ENCODE measurements at regions not wholly inside any gene's neighbourhood (a gene's known extent, or its start where the extent isn't known, plus 50 kb on each side); places are given as distances from the start of the nearest gene placed in this dataset.

DNA sequence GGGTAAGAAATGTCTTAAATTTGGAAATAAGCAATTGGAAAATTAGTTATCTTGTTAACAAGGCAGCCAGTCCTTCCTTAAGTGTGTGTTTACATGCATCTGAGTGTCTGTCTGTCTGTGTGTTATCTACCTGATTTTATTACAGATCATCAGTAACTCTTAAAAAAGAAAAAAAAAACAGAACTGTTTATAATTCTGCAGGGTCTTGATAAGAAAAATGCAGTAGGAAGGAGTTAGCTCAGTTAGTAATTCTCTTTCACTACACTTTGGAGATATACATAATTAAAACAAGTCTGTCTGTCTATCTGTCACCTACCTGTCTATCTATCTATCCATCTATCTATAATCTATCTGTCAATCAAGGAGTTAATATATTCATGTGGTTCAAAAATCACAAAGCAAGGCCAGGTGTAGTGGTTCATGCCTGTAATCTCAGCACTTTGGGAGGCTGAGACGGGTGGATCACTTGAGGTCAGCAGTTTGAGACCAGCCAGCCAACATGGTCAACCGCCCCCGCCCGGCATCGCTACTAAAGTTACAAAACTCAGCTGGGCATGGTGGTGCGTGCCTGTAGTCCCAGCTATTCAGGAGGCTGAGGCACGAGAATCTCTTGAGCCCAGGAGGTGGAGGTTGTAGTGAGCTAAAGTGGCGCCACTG, 135.5 kb upstream of the SGO1 start:
- TF ChIP-seq, protein P1, sequence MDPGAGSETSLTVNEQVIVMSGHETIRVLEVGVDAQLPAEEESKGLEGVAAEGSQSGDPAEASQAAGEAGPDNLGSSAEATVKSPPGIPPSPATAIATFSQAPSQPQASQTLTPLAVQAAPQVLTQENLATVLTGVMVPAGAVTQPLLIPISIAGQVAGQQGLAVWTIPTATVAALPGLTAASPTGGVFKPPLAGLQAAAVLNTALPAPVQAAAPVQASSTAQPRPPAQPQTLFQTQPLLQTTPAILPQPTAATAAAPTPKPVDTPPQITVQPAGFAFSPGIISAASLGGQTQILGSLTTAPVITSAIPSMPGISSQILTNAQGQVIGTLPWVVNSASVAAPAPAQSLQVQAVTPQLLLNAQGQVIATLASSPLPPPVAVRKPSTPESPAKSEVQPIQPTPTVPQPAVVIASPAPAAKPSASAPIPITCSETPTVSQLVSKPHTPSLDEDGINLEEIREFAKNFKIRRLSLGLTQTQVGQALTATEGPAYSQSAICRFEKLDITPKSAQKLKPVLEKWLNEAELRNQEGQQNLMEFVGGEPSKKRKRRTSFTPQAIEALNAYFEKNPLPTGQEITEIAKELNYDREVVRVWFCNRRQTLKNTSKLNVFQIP (CRISPR knock-in tag; IDR thresholded peaks at IDR 0.05; ENCODE audit: borderline replicate concordance, low read depth) = no peak
- TF ChIP-seq TOX (CRISPR knock-in tag; IDR thresholded peaks at IDR 0.05; ENCODE audit: borderline replicate concordance) = no peak
- no peak for TF ChIP-seq ZNF565 (CRISPR knock-in tag; conservative IDR thresholded peaks at IDR 0.05; ENCODE audit: low read depth)
- no peak for TF ChIP-seq RARB (CRISPR knock-in tag; IDR thresholded peaks at IDR 0.05)
- no peak for TF ChIP-seq ZFP30 (CRISPR knock-in tag; IDR thresholded peaks at IDR 0.05)
- TF ChIP-seq ZFP3 (CRISPR knock-in tag; IDR thresholded peaks at IDR 0.05) = no peak
- TF ChIP-seq PPARA (CRISPR knock-in tag; IDR thresholded peaks at IDR 0.05; ENCODE audit: borderline replicate concordance) = no peak
- no peak for TF ChIP-seq PATZ1 (CRISPR knock-in tag; IDR thresholded peaks at IDR 0.05; ENCODE audit: borderline replicate concordance)
- no peak for TF ChIP-seq ARNTL (CRISPR knock-in tag; IDR thresholded peaks at IDR 0.05; ENCODE audit: borderline replicate concordance, low read depth)
- no peak for TF ChIP-seq SNAI2 (CRISPR knock-in tag; IDR thresholded peaks at IDR 0.05)
- no peak for TF ChIP-seq ZNF8 (CRISPR knock-in tag; IDR thresholded peaks at IDR 0.05)
- TF ChIP-seq GLIS3 (CRISPR knock-in tag; IDR thresholded peaks at IDR 0.05) = no peak
- TF ChIP-seq, protein P2, sequence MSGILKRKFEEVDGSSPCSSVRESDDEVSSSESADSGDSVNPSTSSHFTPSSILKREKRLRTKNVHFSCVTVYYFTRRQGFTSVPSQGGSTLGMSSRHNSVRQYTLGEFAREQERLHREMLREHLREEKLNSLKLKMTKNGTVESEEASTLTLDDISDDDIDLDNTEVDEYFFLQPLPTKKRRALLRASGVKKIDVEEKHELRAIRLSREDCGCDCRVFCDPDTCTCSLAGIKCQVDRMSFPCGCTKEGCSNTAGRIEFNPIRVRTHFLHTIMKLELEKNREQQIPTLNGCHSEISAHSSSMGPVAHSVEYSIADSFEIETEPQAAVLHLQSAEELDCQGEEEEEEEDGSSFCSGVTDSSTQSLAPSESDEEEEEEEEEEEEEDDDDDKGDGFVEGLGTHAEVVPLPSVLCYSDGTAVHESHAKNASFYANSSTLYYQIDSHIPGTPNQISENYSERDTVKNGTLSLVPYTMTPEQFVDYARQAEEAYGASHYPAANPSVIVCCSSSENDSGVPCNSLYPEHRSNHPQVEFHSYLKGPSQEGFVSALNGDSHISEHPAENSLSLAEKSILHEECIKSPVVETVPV (CRISPR knock-in tag; IDR thresholded peaks at IDR 0.05) = no peak
- TF ChIP-seq OSR1 (CRISPR knock-in tag; IDR thresholded peaks at IDR 0.05) = no peak

Measured in SK-N-SH treated with all-trans-retinoic acid at 6 μM for 48 hours (cell line).